Activated naive CD4-positive, alpha-beta T cell treated with anti-CD3 and anti-CD28 coated beads for 36 hours (primary cell): ENCODE measurements at regions not wholly inside any gene's neighbourhood (a gene's known extent, or its start where the extent isn't known, plus 50 kb on each side); places are given as distances from the start of the nearest gene placed in this dataset.
"Not testable (repeated sequence)": the region's sequence is repeated elsewhere in the genome, so short reads cannot be mapped to it uniquely, and the experiment has no call there.

Experiments
- CTCF ChIA-PET: fragments of 350-600 bp; sonication (Branson Sonifier 250); formaldehyde crosslinking; loops from one replicate; lab custom pipeline; 2021; ENCODE audit warnings: antibody characterized with exemption; lab: Charles Lee
- DNase-seq: peaks from one replicate; pipeline ENCODE4 v3.0.0-alpha.2; 2020
- H3K27ac Mint-ChIP-seq: one replicate; pipeline ENCODE4 v1.8.0; 2021; ENCODE audit warnings: mild to moderate bottlenecking, mixed read lengths
- H3K27me3 Mint-ChIP-seq: one replicate; pipeline ENCODE4 v1.8.0; 2021; ENCODE audit warnings: low read depth, mixed read lengths
- H3K36me3 Mint-ChIP-seq: one replicate; pipeline ENCODE4 v1.8.0; 2021; ENCODE audit warnings: low read depth, mixed read lengths
- H3K4me1 Mint-ChIP-seq: one replicate; pipeline ENCODE4 v1.8.0; 2021; ENCODE audit warnings: low read depth, mixed read lengths
- H3K4me3 Mint-ChIP-seq: one replicate; pipeline ENCODE4 v1.8.0; 2021; ENCODE audit warnings: mild to moderate bottlenecking, moderate library complexity, mixed read lengths
- H3K9me3 Mint-ChIP-seq: one replicate; pipeline ENCODE4 v1.8.0; 2021; ENCODE audit warnings: mixed read lengths
- intact Hi-C: fragments of 100-400 bp; cut with micrococcal nuclease; formaldehyde crosslinking; loops from one replicate; pipeline ENCODE4 v1.15.1; 2023

DNA sequence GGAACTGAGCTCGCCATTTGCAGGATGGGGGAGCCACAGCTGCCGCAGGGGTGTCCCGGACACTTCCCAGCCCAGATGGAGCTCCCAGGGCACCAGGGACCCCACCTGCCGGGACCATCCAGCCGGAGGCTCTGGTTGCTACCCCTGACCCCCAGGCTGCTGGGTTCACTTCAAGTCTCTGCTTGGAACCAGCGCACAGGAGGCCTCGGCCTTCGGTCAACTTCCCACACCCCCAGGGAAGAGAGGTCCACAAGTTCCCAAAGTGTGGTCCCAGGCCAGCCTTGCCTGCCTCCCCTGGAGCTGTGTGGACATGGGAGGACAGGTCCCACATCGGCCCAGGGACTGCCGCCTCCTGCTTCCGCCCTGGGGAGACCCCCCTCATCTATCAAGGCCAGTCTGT, 117.0 kb downstream of the TEX29 start:
- H3K36me3 Mint-ChIP-seq: no peaks in the 10 kb centered on the region
- no peaks in the 10 kb centered on the region for H3K9me3 Mint-ChIP-seq
- H3K4me3 Mint-ChIP-seq: no peak overlapping the region
- CTCF ChIA-PET: interaction anchor here (1.9 kb wide), 1 partner anchor 370 kb away, joined by 5 read pairs; no protein-coding TSS in a partner anchor
- DNase-seq: no peak
- intact Hi-C loops: no loop called here
- no peak overlapping the region for H3K27ac Mint-ChIP-seq
- H3K27me3 Mint-ChIP-seq: peaks cover 13% of the 10 kb centered on the region
- no peaks in the 10 kb centered on the region for H3K4me1 Mint-ChIP-seq

DNA sequence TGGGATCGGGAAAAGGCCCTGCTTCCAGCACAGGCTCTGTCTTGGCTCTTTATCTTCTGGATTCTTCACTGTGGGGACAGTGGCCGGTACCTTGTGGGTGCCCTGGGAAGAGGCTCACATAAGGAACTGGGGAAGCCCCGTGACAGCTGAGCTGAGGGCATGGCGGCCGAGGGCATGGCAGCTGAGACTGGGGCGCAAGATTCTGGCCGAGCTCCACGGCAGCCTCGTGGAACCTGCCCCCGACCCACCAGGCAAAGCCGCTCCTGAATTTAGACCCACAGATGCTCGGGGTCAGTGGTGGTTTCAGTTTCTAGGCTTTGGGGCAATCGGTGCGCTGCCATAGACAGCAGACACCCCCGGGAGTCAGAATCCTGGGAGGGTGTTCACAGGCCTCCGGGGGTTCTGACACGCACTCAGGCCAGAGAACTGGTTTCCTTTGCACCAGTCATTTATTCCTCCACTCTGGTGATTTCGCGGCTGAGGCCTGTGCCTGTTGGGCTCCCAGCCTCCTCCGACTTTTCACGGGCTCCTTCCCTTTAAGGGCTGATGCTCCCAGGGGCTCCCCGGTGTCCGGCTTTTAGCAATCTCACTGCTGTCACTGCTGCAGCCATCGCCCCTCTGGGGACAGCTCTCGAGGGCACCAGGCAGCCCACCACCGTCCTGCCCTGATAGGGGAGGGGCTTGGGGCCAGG, 117.6 kb downstream of the TEX29 start:
- CTCF ChIA-PET: interaction anchor here (1.9 kb wide), 1 partner anchor 370 kb away, joined by 5 read pairs; no protein-coding TSS in a partner anchor
- intact Hi-C loops: no loop called here

GRCh38 chr13:111440492-111440891, 120.0 kb downstream of the TEX29 start:
- H3K4me1 Mint-ChIP-seq, H3K4me3 Mint-ChIP-seq, intact Hi-C loops, H3K27me3 Mint-ChIP-seq, H3K27ac Mint-ChIP-seq, H3K36me3 Mint-ChIP-seq, H3K9me3 Mint-ChIP-seq: not testable (repeated sequence)
- CTCF ChIA-PET: interaction anchor here (0.5 to 1.5 kb wide), 5 partner anchors 11 to 1340 kb away, joined by 3 to 8 read pairs (median 4); no protein-coding TSS in a partner anchor
- DNase-seq: peak; percentile 22

More for the DNA sequence above, 117.6 kb downstream of the TEX29 start:
- Mint-ChIP-seq H3K4me3 (no peak overlapping the region), H3K9me3 (no peaks in the 10 kb centered on the region), H3K4me1 (no peaks in the 10 kb centered on the region), H3K27me3 (peaks cover 12% of the 10 kb centered on the region), H3K27ac (no peak overlapping the region), H3K36me3 (no peaks in the 10 kb centered on the region)
- no peak for DNase-seq

- intact Hi-C loops: no loop called here
- CTCF ChIA-PET: interaction anchor here (1.4 kb wide), 1 partner anchor 15 kb away, joined by 5 read pairs; no protein-coding TSS in a partner anchor
Observed at GRCh38 chr13:111443981-111444380, 123.5 kb downstream of the TEX29 start.

DNA sequence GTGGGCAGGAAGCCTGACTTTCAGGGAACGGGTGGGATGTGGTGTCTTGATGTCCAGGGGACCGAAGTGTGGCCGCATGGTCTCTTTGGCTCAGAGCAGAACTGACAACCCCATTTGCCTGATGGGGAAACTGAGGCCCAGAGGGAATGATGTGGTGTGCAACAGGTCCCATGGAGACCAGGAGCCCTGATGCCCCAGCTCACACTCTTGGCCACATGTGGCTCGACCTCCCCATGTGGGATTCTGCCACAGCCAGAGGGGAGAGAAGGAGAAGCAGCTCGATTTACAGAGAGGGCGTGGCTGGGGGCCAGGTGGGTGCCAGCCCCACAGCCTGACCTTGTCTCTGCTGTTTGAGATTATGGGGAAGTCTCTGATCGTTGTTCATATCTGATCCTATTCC, 128.1 kb downstream of the TEX29 start:
- H3K4me1 Mint-ChIP-seq: no peaks in the 10 kb centered on the region
- DNase-seq: no peak
- peaks cover 10% of the 10 kb centered on the region for H3K27me3 Mint-ChIP-seq
- no peak overlapping the region for H3K27ac Mint-ChIP-seq
- no peaks in the 10 kb centered on the region for H3K36me3 Mint-ChIP-seq
- peaks cover 5% of the 10 kb centered on the region for H3K9me3 Mint-ChIP-seq
- CTCF ChIA-PET: no interaction called here
- intact Hi-C loops: no loop called here
- no peak overlapping the region for H3K4me3 Mint-ChIP-seq

More at GRCh38 chr13:111443981-111444380, 123.5 kb downstream of the TEX29 start:
- Mint-ChIP-seq H3K4me1 (no peaks in the 10 kb centered on the region), H3K9me3 (peaks cover 5% of the 10 kb centered on the region), H3K4me3 (no peak overlapping the region), H3K27me3 (peaks cover 8% of the 10 kb centered on the region), H3K27ac (no peak overlapping the region), H3K36me3 (no peaks in the 10 kb centered on the region)
- DNase-seq: no peak

DNA sequence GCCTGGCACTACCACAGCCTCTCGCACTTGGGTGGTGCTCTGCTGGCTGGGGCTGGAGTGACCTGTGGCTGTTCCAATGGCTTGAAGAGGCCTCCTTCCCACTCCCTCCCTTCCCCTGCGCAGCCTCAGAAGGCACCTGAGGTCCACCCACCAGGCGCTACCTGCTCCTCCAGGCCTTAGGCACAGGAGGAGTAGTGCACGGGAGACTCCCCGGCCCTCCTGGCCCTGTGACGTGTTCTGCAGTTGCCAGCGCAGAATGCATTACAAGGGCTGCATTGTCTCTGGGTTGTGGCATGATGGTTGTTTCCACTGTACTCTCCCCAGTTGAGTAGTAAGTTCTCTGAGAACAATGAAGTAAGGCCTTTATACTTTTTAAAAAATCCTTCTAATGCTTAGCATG, 128.6 kb downstream of the TEX29 start:
- Mint-ChIP-seq H3K4me1 (no peaks in the 10 kb centered on the region), H3K36me3 (no peaks in the 10 kb centered on the region), H3K27me3 (peaks cover 10% of the 10 kb centered on the region), H3K27ac (no peak overlapping the region), H3K4me3 (no peak overlapping the region), H3K9me3 (peaks cover 5% of the 10 kb centered on the region)
- CTCF ChIA-PET: no interaction called here
- intact Hi-C loops: no loop called here
- no peak for DNase-seq

DNA sequence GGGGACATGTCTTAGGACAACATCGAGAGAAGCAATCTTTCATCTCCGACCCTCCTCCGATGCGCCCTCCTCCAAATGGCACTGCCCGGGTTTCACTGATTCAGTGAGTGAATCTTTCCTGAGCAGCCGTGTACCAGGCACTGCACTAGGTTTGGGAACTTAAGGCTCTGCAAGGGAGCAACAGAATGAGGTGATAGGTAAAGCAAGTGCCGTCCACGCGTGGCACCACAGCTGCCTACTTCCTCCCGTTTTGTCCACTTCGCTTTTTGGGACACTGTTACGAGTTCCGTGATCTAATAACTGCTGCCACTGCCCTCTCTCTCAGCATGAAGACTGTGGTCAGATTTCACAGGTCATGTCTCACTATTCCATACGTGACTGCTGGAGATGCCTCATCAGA, 131.0 kb downstream of the TEX29 start:
- H3K27ac Mint-ChIP-seq: no peak overlapping the region

GRCh38 chr13:111456452-111457230, 136.2 kb downstream of the TEX29 start:
- Mint-ChIP-seq H3K27ac (no peak overlapping the region), H3K4me3 (no peak overlapping the region), H3K9me3 (peaks cover 4% of the 10 kb centered on the region), H3K27me3 (peaks cover 10% of the 10 kb centered on the region), H3K4me1 (peaks cover 2% of the 10 kb centered on the region), H3K36me3 (no peaks in the 10 kb centered on the region)
- CTCF ChIA-PET: interaction anchor here (0.7 kb wide), 1 partner anchor 16 kb away, joined by 3 read pairs; no protein-coding TSS in a partner anchor
- no peak for DNase-seq
- intact Hi-C loops: no loop called here

More for the DNA sequence above, 131.0 kb downstream of the TEX29 start:
- peaks cover 8% of the 10 kb centered on the region for H3K27me3 Mint-ChIP-seq
- no peak for DNase-seq
- peaks cover 9% of the 10 kb centered on the region for H3K9me3 Mint-ChIP-seq
- intact Hi-C loops: no loop called here
- CTCF ChIA-PET: no interaction called here
- no peak overlapping the region for H3K4me3 Mint-ChIP-seq
- no peaks in the 10 kb centered on the region for H3K4me1 Mint-ChIP-seq
- no peaks in the 10 kb centered on the region for H3K36me3 Mint-ChIP-seq

GRCh38 chr13:111458001-111458531, 137.6 kb downstream of the TEX29 start:
- intact Hi-C loops: no loop called here
- Mint-ChIP-seq H3K27me3 (peaks cover 6% of the 10 kb centered on the region), H3K36me3 (no peaks in the 10 kb centered on the region), H3K4me1 (peaks cover 2% of the 10 kb centered on the region), H3K9me3 (peaks cover 4% of the 10 kb centered on the region), H3K4me3 (no peak overlapping the region), H3K27ac (no peak overlapping the region)
- DNase-seq: no peak
- CTCF ChIA-PET: no interaction called here

- Mint-ChIP-seq H3K27me3 (peaks cover 6% of the 10 kb centered on the region), H3K9me3 (peaks cover 4% of the 10 kb centered on the region), H3K36me3 (no peaks in the 10 kb centered on the region), H3K27ac (no peak overlapping the region), H3K4me3 (no peak overlapping the region), H3K4me1 (peaks cover 2% of the 10 kb centered on the region)
- no peak for DNase-seq
- CTCF ChIA-PET: interaction anchor here (0.6 to 1.5 kb wide), 2 partner anchors 14 to 391 kb away, joined by 4 read pairs; no protein-coding TSS in a partner anchor
- intact Hi-C loops: no loop called here
Observed at GRCh38 chr13:111458739-111459138, 138.3 kb downstream of the TEX29 start.

- CTCF ChIA-PET: interaction anchor here (0.6 to 1.5 kb wide), 4 partner anchors 14 to 392 kb away, joined by 3 to 4 read pairs (median 4); no protein-coding TSS in a partner anchor
- Mint-ChIP-seq H3K27me3 (peaks cover 9% of the 10 kb centered on the region), H3K4me3 (no peak overlapping the region), H3K27ac (no peak overlapping the region), H3K36me3 (no peaks in the 10 kb centered on the region), H3K9me3 (peaks cover 4% of the 10 kb centered on the region), H3K4me1 (peaks cover 2% of the 10 kb centered on the region)
- intact Hi-C loops: no loop called here
- DNase-seq: no peak
Observed at GRCh38 chr13:111459803-111460547, 139.5 kb downstream of the TEX29 start.
